T-cell (primary cell): ENCODE measurements at regions not wholly inside any gene's neighbourhood (a gene's known extent, or its start where the extent isn't known, plus 50 kb on each side); places are given as distances from the start of the nearest gene placed in this dataset.

ENCODE experiments used
- ATAC-seq, 4 experiments: fragments of 200-7000 bp in 3 of 4; fragments of 150-1000 bp in 1 of 4; cut with Tn5 transposase; replicated peaks in 1 of 4; 1 replicate in 3 of 4; 2 replicates in 1 of 4; pipeline ENCODE4 v1.10.0; 2021; ENCODE audit warnings: moderate library complexity in 3 of 4, mild to moderate bottlenecking in 2 of 4, moderate number of reproducible peaks in 1 of 4
- CTCF ChIA-PET, 2 donors: fragments of 300-600 bp; sonication (Branson Sonifier 250); formaldehyde crosslinking; loops; one replicate each; lab custom pipeline; 2022; ENCODE audit warnings: antibody characterized with exemption in 2 of 2; lab: Charles Lee
- POLR2A ChIA-PET, 2 donors: fragments of 300-600 bp; sonication (Branson Sonifier 250); formaldehyde crosslinking; loops; one replicate each; lab custom pipeline; 2022; ENCODE audit warnings: antibody characterized with exemption in 2 of 2; lab: Charles Lee
- DNase-seq, 35 experiments: peaks; one replicate each; pipeline versions ENCODE4 v3.0.0 to v3.0.0-alpha.2; 2013 to 2023
- H3K27ac ChIP-seq: one replicate; pipeline ENCODE4 v1.5.1; 2013; ENCODE audit warnings: low read length
- H3K27me3 ChIP-seq, 2 experiments: replicated peaks in 1 of 2; 1 replicate in 1 of 2; 2 replicates in 1 of 2; pipeline versions ENCODE4 v1.6.1 to v1.7.0; 2013; ENCODE audit warnings: low read length in 1 of 2, mixed read lengths in 1 of 2; ENCODE audit not compliant: control insufficient read depth in 2 of 2, insufficient read depth in 2 of 2; ENCODE audit errors: extremely low read depth in 1 of 2
- H3K36me3 ChIP-seq, 2 donors: 1 replicate in 1 of 2; 2 replicates in 1 of 2; pipeline versions ENCODE4 v1.6.1 to v1.7.0; 2013; ENCODE audit warnings: low read length in 1 of 2; ENCODE audit not compliant: control insufficient read depth in 2 of 2, insufficient read depth in 1 of 2; ENCODE audit errors: extremely low read depth in 1 of 2
- H3K4me1 ChIP-seq, 2 experiments: 1 replicate in 1 of 2; 2 replicates in 1 of 2; pipeline versions ENCODE4 v1.6.1 to v1.7.0; 2013; ENCODE audit warnings: low read length in 2 of 2, mixed read lengths in 1 of 2; ENCODE audit not compliant: insufficient read depth in 2 of 2, control insufficient read depth in 1 of 2; ENCODE audit errors: extremely low read depth in 1 of 2
- H3K4me3 ChIP-seq, 2 donors: 1 replicate in 1 of 2; 2 replicates in 1 of 2; pipeline versions ENCODE4 v1.5.1 to v1.7.0; 2013; ENCODE audit warnings: mild to moderate bottlenecking in 2 of 2, low read length in 1 of 2, moderate library complexity in 1 of 2; ENCODE audit not compliant: control insufficient read depth in 1 of 2; ENCODE audit errors: extremely low read depth in 1 of 2
- H3K9me3 ChIP-seq: 2 replicates; pipeline ENCODE4 v1.7.0; 2013
- H3K27ac Mint-ChIP-seq, 2 donors: one replicate each; pipeline ENCODE4 v1.8.0; 2020 to 2021; ENCODE audit warnings: mild to moderate bottlenecking in 2 of 2, mixed read lengths in 2 of 2
- H3K27me3 Mint-ChIP-seq, 2 donors: one replicate each; pipeline ENCODE4 v1.8.0; 2021 to 2022; ENCODE audit warnings: mixed read lengths in 2 of 2
- H3K36me3 Mint-ChIP-seq: one replicate; pipeline ENCODE4 v1.8.0; 2021; ENCODE audit warnings: mixed read lengths
- H3K4me1 Mint-ChIP-seq, 3 donors: one replicate each; pipeline ENCODE4 v1.8.0; 2020 to 2022; ENCODE audit warnings: mixed read lengths in 3 of 3, mild to moderate bottlenecking in 1 of 3
- H3K4me3 Mint-ChIP-seq, 3 donors: one replicate each; pipeline ENCODE4 v1.8.0; 2020 to 2022; ENCODE audit warnings: mild to moderate bottlenecking in 3 of 3, mixed read lengths in 3 of 3, moderate library complexity in 3 of 3
- H3K9me3 Mint-ChIP-seq, 3 donors: one replicate each; pipeline ENCODE4 v1.8.0; 2020 to 2022; ENCODE audit warnings: mixed read lengths in 3 of 3
- WGBS: methylation state at CpG from one replicate; pipeline ENCODE4 v1.1.5; 2013; ENCODE audit warnings: missing lambda C conversion rate; ENCODE audit not compliant: insufficient coverage; 5-methylcytosine and 5-hydroxymethylcytosine counted together

DNA sequence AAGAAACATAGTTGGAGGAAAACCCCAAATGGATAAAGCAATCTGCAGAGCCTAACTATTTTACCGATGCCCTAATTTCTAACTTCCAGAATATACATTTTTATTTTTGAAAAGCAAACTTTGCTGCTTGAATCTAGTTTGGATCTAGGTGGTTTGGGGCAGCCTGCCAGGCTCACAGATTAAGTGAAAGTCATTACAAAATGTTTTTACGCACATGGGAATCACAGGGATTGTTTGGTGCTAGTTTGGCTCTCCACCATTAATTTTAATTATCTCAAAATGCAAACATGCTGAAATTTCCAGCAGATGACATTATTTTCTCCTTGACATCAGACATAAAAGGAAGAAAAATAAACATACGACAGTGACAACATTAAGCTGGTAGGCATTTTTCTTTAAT lies 166.7 kb upstream of the INHBA start:
- Mint-ChIP-seq H3K4me3 (no peak overlapping the region), H3K36me3 (no peaks in the 10 kb centered on the region), H3K27me3 (peaks cover 9% of the 10 kb centered on the region in 2 donors), H3K9me3 (peaks cover 0 to 10% (median 4%) of the 10 kb centered on the region in 3 donors), H3K27ac (no peak overlapping the region), H3K4me1 (no peaks in the 10 kb centered on the region)
- ATAC-seq (no peak), DNase-seq (no peak)
- Histone ChIP-seq H3K27ac (no peak overlapping the region), H3K36me3 (no peaks in the 10 kb centered on the region), H3K9me3 (no peaks in the 10 kb centered on the region), H3K4me1 (no peaks in the 10 kb centered on the region), H3K4me3 (no peak overlapping the region), H3K27me3 (no peaks in the 10 kb centered on the region)
- no CpG with 5 or more reads among the region's 3 CpGs for WGBS
- ChIA-PET POLR2A (interaction anchor here in 1 of 2 donors (1.4 kb wide), 1 partner anchor 12 kb away, joined by 5 read pairs; no protein-coding TSS in a partner anchor), CTCF (interaction anchor here in 1 of 2 donors (0.7 kb wide), 1 partner anchor 12 kb away, joined by 4 read pairs; no protein-coding TSS in a partner anchor)

DNA sequence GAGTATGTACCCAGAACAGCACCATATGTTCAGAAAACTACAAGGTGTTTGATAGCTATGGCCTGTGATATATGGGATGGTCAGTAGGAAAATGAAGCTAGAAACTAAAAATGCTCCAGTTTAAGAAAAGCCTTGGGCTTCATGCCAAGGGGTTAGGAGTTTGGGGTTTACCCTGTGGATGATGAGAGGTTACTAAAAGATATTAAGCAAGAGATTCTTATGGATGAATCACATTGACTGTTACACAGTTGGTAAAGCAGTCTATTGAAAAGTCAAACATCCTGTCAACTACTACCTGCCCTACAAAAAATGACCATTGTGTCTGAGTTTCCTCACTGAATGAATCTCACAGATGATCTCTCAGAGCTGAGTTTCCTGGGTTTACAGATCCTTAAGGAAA lies 166.2 kb upstream of the INHBA start:
- POLR2A ChIA-PET = interaction anchor here in 1 of 2 donors (1.4 kb wide), 1 partner anchor 13 kb away, joined by 5 read pairs; no protein-coding TSS in a partner anchor
- DNase-seq (no peak), ATAC-seq (no peak)
- H3K36me3 ChIP-seq = no peaks in the 10 kb centered on the region
- H3K4me1 ChIP-seq = no peaks in the 10 kb centered on the region
- no peaks in the 10 kb centered on the region for H3K36me3 Mint-ChIP-seq
- no peak overlapping the region for H3K27ac ChIP-seq
- H3K27me3 ChIP-seq = no peaks in the 10 kb centered on the region
- peaks cover 8 to 9% of the 10 kb centered on the region in 2 donors for H3K27me3 Mint-ChIP-seq
- H3K27ac Mint-ChIP-seq = no peak overlapping the region
- H3K9me3 ChIP-seq = no peaks in the 10 kb centered on the region
- peaks cover 1 to 11% (median 5%) of the 10 kb centered on the region in 3 donors for H3K9me3 Mint-ChIP-seq
- H3K4me3 ChIP-seq = no peak overlapping the region
- no peaks in the 10 kb centered on the region for H3K4me1 Mint-ChIP-seq
- CTCF ChIA-PET = no interaction called here
- no peak overlapping the region for H3K4me3 Mint-ChIP-seq

DNA sequence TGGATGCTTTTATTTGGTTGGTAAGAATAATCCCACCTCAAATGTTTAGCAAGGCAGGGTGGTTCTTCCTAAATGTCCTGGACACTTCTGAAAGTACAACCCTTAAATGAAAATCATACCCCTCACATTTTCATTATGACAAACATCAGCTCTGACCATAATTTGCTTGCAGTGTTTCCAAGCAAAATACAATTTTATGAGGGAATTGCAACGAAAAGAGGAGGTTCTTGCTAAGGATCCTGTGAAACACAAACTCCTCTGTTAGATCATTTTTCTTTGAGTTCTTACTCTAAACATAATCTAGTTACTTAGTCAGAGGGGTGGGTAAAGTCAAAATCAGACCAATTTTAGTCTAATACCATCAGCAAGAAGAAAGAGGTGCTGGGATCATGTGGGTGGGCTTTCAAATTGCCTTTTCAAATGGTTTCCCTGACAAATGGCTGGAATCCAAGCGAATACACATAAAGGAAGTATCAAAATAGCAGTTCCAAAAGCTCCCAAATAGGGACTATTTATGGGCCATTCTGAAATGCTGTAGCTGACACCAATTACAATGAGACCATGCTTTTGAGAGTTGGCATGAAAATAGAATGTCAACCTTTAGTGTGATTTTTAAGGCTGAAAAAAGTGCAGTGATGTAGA lies 164.9 kb upstream of the INHBA start:
- WGBS = 33% methylated on average over 1 of the region's 2 CpGs
- no peak for DNase-seq
- Mint-ChIP-seq H3K36me3 (no peaks in the 10 kb centered on the region), H3K4me3 (no peak overlapping the region), H3K27me3 (peaks cover 9 to 11% of the 10 kb centered on the region in 2 donors), H3K4me1 (no peaks in the 10 kb centered on the region), H3K27ac (no peak overlapping the region), H3K9me3 (peaks cover 3 to 17% (median 10%) of the 10 kb centered on the region in 3 donors)
- Histone ChIP-seq H3K9me3 (no peaks in the 10 kb centered on the region), H3K4me3 (no peak overlapping the region), H3K27me3 (no peaks in the 10 kb centered on the region), H3K4me1 (no peaks in the 10 kb centered on the region), H3K27ac (no peak overlapping the region), H3K36me3 (no peaks in the 10 kb centered on the region)
- CTCF ChIA-PET = interaction anchor here in 1 of 2 donors (0.6 kb wide), 1 partner anchor 10 kb away, joined by 3 read pairs; no protein-coding TSS in a partner anchor
- no peak for ATAC-seq
- POLR2A ChIA-PET = no interaction called here

DNA sequence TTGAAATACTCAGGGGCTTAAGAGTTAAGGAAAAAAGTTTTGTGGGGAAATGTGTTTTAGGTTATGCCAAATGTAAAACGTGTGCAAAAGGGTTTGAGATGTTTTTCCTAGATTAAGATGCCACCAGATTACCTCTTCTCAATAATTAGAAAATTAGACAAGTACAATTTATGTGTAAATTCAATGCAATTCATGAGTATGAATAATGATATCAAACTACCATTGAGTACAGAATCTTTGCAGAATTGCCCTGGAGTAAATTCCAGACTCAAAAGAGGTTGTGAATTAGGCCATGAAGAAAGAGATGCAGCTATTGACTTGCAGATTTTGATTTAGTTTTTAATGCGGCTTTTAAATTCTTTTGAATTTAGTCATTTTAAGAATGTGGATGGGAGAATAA lies 159.4 kb upstream of the INHBA start:
- Mint-ChIP-seq H3K9me3 (peaks cover 3 to 17% (median 10%) of the 10 kb centered on the region in 3 donors), H3K4me3 (no peak overlapping the region), H3K27me3 (peaks cover 2 to 4% of the 10 kb centered on the region in 2 donors), H3K36me3 (no peaks in the 10 kb centered on the region), H3K4me1 (no peaks in the 10 kb centered on the region), H3K27ac (no peak overlapping the region)
- no peaks in the 10 kb centered on the region for H3K4me1 ChIP-seq
- ATAC-seq = no peak
- H3K4me3 ChIP-seq = no peak overlapping the region
- no peaks in the 10 kb centered on the region for H3K36me3 ChIP-seq
- H3K27ac ChIP-seq = no peak overlapping the region
- H3K27me3 ChIP-seq = peaks cover 0 to 3% of the 10 kb centered on the region in 2 experiments
- no peaks in the 10 kb centered on the region for H3K9me3 ChIP-seq
- ChIA-PET CTCF (no interaction called here), POLR2A (no interaction called here)
- DNase-seq = no peak
- WGBS = no CpG with 5 or more reads among the region's 2 CpGs

DNA sequence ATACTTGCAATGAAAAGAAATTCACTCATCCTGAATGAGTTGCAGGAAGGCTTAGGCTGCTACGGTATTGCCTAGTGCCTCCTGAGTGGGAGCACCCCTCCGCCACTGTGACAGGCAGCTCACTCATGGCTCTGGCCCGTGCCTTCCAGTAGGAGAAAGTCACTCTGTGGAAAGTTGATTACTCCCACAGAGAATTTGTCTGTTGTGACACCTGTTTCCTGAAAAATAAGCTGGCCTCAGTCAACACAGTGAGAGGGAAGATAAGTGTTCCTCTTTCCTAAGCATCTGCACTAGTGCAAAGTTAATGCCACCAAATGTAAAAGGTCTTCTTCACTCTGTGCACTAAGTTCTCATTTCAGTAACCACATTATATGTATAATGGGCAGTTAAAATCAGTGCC lies 158.8 kb upstream of the INHBA start:
- Mint-ChIP-seq H3K4me3 (no peak overlapping the region), H3K36me3 (no peaks in the 10 kb centered on the region), H3K9me3 (peaks cover 3 to 17% (median 10%) of the 10 kb centered on the region in 3 donors), H3K27ac (no peak overlapping the region), H3K4me1 (no peaks in the 10 kb centered on the region), H3K27me3 (peaks cover 0 to 4% of the 10 kb centered on the region in 2 donors)
- Histone ChIP-seq H3K27me3 (peaks cover 0 to 3% of the 10 kb centered on the region in 2 experiments), H3K4me3 (no peak overlapping the region), H3K27ac (no peak overlapping the region), H3K9me3 (no peaks in the 10 kb centered on the region), H3K4me1 (no peaks in the 10 kb centered on the region), H3K36me3 (no peaks in the 10 kb centered on the region)
- DNase-seq (no peak), ATAC-seq (no peak)
- POLR2A ChIA-PET = no interaction called here
- no CpG with 5 or more reads among the region's 3 CpGs for WGBS
- CTCF ChIA-PET = no interaction called here

DNA sequence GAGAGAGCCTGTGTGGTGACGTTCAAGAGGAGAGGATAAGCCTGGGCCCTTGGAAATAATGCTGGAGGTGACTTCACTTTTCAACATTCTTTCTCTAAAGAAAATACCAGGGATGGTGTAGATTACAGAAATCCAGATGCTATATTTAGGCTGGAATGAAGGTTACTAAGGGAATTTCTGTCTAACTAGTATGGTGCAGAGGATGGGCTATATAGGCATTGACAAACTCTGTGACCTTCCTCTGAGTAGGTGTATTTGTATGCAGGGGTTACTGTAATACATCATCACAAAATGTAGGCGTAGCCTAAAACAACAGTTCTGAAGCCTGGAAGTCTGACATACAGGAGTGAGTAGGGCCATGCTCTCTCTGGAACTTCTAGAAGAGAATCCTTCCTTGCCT lies 155.3 kb upstream of the INHBA start:
- Histone ChIP-seq H3K27ac (no peak overlapping the region), H3K27me3 (peaks cover 0 to 5% of the 10 kb centered on the region in 2 experiments), H3K4me3 (no peak overlapping the region), H3K9me3 (no peaks in the 10 kb centered on the region), H3K4me1 (no peaks in the 10 kb centered on the region), H3K36me3 (no peaks in the 10 kb centered on the region)
- no peaks in the 10 kb centered on the region for H3K4me1 Mint-ChIP-seq
- POLR2A ChIA-PET = no interaction called here
- no peaks in the 10 kb centered on the region for H3K27me3 Mint-ChIP-seq
- no peak for ATAC-seq
- CTCF ChIA-PET = no interaction called here
- H3K4me3 Mint-ChIP-seq = no peak overlapping the region
- no CpG with 5 or more reads among the region's 2 CpGs for WGBS
- no peak overlapping the region for H3K27ac Mint-ChIP-seq
- H3K36me3 Mint-ChIP-seq = no peaks in the 10 kb centered on the region
- no peaks in the 10 kb centered on the region for H3K9me3 Mint-ChIP-seq
- no peak for DNase-seq
